Hematopoietic multipotent progenitor cell treated with erythropoietin and hydrocortisone succinate and interleukin-3 and kit ligand, for 4 days (in vitro differentiated cells): ENCODE measurements at regions not wholly inside any gene's neighbourhood (a gene's known extent, or its start where the extent isn't known, plus 50 kb on each side); places are given as distances from the start of the nearest gene placed in this dataset.
"Not testable (repeated sequence)": the region's sequence is repeated elsewhere in the genome, so short reads cannot be mapped to it uniquely, and the experiment has no call there.

Experiments
- DNase-seq: peaks from one replicate; pipeline ENCODE4 v3.0.0-alpha.2; 2015

DNA sequence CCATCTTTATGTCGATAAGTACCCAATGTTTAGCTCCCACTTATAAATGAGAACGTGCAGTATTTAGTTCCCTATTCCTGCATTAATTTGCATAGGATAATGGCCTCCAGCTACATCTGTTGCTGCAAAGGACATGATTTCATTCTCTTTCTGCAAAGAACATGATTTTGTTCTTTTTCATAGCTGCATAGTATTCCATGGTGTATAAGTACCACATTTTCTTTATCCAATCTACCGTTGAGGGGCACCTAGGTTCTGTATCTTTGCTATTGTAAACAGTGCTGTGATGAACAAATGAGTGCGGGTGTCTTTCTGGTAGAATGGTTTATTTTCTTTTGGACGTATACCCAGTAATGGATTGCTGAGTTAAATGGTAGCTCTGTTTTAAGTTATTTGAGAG is 63.0 kb downstream of the HLX start:
- no peak for DNase-seq

DNA sequence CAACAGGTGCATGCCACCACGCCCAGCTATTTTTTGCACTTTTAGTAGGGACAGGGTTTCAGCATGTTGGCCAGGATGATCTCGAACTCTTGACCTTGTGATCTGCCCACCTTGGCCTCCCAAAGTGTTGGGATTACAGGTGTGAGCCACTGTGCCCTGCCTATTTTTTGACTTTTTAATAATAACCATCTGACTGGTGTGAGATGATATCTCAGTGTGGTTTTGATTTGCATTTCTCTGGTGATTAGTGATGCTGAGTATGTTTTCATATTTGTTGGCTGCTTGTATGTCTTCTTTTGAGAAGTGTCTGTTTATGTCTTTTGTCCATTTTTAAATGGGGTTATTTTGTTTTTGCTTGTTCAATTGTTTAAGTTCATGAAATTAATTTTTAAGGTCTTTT is 63.7 kb downstream of the HLX start:
- DNase-seq = not testable (repeated sequence)

DNA sequence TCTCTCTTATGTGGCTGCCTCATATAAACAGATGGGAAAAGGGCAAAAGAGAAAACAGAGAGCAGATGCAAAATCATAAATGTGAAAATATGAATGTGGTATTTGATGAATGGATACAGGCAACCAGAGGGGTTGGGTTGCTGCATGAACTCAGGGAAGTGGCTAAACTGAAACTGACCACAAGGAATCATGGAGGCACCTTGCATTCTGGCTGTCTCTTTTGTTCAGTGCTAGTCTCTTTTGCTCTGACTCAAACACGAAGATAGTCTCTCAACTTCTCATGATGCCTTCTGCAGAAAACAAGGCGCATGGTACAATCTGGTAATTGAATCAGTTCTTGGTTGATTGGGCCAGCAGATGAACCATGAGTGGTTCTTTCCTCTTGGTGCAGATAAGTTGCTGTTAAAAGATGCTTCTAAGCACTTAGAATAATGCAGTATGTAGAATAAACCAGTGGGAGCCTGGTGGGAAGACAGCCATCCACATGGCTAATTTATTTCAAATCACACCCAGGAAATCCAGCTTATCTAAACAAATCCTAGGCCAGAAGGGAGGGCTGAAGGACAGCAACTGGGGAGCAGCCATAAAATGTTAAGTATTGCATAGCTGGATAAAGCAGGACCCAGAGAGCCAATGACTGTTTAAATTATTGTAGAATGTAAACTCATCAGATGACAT is 64.2 kb downstream of the HLX start:
- no peak for DNase-seq

DNA sequence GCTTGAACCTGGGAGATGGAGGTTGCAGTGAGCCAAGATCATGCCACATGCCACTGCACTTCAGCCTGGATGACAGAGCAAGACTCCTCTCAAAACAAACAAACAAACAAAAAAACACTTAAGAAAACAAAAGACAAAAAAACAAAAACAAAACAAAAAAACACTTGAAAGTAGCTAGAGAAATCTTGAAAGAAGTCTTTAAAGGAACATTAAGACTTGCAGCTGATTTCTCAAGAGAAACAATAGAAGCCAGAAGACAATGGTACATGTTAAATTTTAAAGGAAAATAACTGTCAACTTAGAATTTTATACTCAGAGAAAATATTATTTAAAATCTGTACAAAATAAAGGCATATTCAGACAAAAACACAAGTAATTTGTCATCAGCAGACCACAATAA is 71.3 kb downstream of the HLX start:
- DNase-seq = peak; percentile 49

DNA sequence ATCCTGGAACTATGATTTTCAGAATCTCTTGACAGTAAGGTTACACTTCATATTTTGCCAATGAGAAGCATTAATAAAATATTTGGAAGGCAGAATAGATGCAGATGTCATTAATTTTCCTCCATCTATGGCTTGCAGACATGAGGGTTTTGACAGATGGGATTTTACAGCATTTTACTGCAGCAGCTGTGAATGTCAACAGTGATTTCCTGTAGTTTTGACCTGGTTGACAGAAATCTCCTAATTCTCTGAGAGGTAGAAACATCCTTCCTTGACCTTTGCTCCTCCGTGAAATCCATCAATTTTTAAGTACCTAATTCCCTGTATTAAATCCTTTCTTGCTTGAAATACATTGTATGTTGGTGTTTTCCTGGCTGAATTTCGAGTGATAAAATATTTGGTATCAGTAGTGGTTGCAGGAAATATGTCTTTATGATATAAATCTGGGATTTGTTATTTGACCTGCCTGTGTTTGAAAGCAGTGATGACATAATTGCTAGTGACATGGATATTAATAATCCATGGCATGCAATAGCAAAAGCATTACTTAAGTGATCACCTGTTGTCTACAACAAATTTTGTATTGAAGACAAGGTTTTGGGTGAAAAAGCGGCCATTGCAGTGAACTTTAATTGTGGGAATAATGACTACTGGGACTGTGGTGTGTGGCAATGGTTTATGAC is 73.9 kb downstream of the HLX start:
- DNase-seq = no peak

DNA sequence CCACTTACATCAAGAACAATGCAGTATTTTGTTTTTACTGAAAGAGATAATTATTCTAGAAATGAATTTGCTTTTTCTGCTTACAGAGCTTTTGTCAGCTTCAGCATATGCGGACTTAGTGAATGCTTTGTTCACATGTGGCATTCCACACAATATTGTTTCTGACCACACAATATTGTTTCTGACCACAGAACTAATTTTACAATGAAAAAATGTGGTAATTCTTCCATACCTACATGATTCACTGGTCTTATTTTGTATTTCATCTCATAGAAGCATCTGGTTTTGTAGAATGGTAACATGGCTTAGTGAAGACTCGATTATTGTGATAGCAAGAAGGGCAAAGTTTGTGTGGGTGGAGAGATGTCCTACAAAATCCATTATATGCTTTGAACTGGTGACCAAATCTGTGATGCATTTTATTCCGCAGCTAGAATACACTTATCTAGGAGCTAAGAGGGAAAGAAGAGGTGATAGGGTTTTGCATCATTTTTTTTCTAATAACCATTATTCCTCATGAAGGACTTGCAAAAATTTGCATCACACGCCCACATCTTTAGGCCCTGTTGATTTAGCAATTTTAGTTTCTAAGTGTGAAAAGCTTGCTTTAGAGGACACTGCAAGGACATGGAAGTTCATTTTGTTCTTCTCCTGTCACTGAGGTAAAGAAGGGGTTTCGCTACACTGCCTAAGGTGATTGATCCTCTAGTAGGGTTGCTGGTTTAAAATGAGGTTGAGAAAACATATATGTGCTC is 75.3 kb downstream of the HLX start:
- no peak for DNase-seq

DNA sequence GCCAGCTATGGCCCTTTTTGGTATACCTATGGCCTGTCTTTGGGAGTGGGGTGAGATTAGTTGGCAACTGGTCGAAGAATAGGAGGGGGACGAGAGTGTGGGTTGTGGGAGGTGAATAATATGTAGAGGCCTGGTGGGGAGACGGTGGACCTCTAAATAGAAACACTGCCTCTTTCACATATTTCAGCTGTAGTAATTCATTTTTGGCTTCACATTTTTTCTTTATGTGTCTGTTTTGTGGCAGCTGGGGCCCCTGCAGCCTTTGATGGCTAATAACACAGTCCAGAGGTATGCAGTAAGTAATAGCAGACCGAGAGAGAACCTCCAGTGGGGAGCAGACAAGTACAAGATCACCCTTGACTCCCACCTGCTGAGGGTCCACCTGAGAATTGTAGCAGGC is 75.9 kb downstream of the HLX start:
- DNase-seq = no peak

DNA sequence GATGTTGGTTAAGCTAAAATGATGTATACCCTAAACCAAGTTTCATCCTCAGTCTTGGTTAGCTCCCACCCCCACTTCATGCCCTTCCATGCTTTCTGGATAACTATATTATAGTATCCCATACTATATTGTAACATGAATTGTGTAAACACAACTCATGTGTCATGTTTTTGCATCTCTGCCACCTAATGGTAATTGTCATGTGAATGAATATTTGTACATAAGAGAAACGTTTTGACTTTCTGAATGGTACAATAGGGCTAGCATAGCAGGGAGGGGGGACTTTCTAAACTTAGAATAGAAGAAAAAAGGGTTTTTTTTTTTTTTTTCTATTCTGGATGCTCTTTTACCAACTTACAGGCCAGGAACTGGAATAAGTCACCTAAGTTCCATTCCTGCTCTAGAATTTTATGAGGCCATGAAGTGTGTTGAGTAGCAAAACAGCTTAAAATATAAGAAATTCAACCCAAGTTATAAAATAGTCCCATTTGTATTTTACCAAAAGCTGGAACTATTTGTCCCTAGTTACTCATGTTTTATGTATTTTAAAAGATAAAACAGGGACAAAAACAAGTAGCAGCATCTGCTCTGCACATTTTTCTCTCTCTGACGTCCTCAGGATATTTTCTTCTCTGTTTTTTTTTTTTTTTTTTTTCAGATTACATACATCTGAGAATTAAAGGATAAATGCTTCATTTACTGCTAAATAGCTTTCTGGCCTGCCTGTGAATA is 77.4 kb downstream of the HLX start:
- no peak for DNase-seq

DNA sequence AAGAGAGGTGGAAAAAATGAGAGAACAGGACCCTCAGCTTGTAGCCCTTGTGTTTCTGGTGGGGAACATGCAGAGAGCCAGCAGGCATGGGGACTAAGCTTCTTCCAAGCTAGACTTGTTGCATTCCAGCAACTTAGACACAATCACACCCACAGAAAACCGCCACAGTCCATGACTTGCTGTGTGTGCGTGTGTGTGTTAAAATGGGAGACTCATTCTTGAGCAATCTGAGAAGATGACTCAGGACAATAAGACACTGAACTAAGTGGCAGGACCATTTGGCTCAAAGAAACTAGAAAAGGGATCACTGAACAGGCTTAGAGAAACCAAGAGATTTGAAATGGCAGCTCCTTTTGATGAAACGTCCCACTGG is 78.0 kb downstream of the HLX start:
- DNase-seq = peak; percentile 32

DNA sequence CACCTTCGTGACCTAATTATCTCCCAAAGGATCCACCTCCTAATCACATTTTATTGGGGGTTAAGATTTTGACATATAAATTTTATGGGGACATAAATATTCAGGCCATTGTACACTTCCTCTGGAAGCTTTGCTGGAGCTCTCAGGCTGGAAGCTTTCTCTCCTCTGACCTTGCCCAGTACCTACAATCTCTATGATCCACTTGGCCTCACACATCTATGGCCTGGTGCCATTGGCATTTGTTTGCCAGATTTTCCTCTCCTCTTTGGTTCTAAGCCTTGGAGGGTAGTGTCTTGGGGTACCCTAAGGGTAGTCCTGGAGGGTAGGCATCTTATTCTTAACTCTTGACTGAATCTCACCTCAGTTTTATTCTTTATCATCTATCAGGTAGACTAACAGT is 79.0 kb downstream of the HLX start:
- DNase-seq = no peak

DNA sequence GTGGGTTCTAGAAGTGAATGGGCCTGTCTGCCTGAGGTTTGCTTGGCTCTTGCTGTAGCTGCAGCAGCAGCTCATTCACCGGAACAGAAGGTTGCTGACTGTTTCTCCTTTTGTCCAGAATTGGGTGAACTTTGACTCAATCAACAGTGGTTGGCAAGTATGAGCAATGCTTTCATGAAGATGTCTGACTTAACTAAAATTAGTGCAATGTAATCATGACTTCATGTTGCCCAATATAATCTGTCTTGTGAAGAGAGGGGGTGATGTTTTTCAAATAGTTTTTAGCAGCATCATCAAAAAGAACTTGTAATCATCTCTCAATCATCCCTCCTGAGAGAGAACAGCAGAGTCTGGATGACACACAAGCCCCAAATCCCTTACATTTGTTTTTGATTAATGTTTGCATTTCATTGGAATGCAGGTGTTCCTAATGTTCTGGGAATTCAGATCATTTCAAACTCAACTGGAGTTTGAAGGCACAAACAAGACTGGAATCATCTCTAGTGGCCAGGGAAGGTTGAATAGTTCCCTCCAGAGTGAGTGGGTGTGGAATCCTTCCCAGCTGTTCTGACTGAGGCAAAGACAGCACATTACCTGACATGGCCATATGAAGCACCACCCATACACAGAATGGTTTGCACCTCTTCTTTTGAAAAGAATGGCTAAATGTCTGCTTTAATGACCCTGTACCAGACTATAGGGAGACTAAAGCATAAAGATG is 82.9 kb downstream of the HLX start:
- no peak for DNase-seq

DNA sequence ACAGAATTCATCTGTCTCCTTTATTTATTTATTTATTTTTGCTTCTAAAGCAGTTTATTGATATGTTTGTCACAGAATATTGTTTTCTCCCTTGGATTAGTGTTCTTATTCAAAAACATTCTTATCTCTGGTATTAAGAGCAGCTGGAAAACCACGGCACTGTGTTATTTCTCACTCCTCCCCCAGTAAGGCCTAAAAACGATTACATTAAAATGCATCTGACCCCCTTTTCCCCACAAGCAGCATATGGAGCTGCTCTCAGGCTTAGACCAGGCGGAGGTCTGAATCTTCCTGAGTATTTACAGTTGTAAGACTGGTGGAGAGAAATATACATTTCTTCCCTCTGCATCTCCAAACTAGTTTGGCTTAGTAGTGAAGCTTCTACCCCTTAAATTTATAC is 86.8 kb downstream of the HLX start:
- peak; percentile 40 for DNase-seq

DNA sequence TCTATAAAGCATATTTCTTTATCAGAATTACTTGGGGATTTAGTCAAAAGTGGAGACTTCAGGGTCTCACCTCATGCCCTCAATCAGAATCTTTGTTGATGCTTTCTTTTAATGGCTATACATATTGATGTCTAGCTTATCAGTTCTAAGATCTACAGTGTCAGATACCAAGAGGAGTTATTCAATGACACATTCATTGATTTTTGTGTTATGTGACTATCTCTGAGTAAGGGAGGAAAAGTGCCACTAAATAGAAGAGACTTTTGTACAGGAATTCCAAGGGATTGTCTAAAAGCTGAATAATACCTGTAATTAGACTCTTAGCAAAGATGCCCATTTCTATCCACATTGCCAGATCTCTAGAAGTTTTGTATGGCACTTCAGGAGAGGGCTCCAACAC is 87.2 kb downstream of the HLX start:
- no peak for DNase-seq

DNA sequence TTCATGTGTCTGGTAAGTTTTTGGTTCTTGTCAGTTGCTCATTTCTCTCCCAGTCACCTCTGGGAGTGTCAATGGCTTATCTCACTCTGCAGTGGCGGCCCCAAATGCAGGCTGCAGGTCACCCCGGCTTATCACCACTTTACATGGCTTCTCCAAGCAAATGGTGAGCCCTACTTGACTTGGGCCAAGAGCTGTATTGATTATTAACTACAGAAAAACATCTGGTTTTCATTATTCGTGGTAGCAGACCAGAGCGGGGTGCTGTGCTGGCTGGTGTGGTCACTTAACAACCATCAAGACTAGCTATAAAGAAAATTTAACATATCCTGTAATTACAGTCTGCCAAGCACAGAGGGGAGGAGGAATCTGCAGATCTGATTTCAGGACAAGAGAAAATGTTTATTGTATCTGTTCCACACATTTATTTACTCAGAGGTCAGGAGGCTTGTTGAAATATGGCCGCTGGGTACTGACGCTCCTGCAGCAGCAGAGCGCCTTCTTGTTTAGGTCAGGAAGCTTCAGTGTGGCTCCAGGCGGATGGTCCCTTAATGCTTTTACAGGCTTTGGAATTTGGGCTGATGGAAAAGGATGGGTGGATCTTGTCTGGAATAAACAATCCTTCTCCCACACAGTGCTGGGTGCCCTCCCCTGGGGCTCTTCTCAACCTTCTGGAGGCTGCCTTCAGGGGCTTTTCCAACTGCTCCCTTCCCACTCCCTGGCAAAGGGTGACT is 87.8 kb downstream of the HLX start:
- peak; percentile 91 for DNase-seq

DNA sequence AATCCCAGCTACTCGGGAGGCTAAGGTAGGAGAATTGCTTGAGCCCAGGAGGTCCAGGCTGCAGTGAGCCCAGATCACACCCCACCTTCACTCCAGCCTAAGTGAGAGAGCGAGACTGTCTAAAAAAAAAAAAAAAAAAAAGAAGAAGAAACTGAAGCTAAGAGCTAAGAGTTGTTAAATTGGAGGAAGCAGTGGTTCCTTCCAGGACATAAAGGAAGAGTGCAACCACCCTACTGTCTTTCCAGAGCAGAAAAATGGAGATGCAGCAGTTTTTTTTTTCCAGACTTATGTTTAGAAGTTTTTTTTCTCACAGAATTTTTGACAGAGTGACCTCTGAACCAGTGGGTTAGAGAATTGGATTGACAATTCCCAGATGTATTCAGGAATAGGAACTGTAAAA is 88.7 kb downstream of the HLX start:
- no peak for DNase-seq

DNA sequence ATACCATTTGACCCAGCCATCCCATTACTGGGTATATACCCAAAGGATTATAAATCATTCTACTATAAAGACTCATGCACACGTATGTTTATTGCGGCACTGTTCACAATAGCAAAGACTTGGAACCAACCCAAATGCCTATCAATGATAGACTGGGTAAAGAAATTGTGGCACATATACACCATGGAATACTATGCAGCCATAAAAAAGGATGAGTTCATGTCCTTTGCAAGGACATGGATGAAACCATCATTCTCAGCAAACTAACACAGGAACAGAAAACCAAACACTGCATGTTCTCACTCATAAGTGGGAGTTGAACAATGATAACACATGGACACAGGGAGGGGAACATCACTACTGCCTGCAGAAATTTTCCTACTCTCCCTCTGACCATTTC is 90.0 kb downstream of the HLX start:
- not testable (repeated sequence) for DNase-seq

DNA sequence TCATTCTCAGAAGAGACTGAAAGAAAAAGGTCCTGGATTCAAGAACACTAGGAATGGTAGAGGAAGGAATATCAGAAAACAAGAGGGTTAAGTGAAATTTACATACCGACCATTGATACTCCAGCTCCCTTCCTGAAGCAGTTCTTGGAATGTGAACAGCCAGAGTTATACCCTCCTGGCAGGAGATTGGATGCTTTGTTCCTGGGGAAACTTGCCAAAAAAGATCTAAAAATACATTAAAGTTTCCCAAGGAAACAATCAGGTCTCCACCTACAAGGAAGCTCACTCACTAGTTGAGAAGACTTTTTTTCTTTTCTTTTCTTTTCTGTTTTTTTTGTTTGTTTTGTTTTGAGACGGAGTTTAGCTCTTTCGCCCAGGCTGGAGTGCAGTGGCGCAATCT is 91.1 kb downstream of the HLX start:
- no peak for DNase-seq

DNA sequence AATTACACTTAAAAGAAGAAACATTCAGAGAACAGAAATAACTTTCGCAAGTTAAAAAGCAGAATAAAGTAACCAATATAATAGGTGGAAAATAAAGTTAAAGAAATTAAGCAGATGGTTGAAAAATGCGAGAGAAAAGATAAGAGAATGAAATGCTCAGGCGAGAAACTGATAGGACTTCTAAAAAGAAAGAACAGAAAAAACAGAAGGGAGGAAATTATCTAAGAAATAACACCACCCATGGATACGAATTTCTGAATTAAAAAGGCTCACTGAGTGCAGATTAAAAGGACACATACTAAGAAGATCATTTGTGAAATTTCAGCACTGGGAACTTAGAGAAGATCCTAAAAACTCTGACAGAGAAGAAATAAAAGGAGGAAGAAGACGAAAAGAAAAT is 92.0 kb downstream of the HLX start:
- peak; percentile 19 for DNase-seq

DNA sequence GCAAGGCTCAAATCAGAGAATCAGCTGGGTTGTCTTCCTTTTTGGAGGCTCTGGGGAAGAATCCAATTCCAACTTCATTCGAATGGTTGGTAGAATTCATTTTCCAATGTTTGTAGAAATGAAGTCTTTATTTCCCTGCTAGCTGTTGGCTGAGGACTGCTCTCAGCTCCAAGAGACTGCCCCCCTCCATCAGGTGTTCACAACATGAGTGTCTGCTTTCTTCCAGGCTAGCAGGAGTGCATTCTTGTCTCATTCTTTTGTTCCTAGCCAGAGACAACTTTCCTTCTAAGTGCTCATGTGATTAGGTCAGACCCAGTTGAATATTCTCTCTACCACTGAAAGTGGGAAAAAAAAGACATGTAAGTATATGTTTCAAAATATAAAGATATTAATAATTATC is 95.2 kb downstream of the HLX start:
- no peak for DNase-seq

DNA sequence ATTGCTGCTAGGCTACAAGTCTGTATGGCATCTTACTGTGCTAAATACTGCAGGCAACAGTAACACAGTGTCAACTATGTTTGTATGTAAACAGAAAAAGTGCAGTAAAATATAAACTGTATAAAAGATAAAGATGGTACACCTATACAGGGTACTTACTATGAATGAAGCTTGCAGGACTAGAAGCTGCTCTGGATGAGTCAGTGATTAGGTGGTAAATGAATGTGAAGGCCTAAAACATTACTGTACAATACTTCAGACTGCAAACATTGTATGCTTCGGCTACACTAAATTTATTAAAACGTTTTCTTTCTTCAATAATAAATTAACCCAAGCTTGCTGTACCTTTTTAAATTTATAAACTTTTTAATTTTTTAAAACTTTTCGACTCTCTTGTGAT is 97.1 kb downstream of the HLX start:
- DNase-seq = no peak

DNA sequence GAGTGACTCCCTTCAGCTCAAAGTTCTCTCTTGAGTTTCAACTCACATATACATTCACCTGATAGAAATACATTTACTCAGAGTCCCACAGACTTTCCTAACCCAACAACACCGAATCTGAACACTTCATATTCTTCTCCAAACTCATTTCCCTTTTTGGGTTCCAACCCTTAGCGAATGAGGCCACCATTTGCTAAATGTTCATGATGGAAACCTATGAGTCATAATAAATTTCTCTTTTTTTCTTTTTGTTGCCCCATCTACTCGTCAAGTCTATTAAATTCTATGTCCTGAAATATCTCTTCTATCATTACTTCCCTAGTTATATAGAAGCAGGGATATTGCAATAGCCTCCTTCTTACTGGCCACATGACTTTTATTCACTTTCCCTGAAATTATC is 100.1 kb downstream of the HLX start:
- no peak for DNase-seq

DNA sequence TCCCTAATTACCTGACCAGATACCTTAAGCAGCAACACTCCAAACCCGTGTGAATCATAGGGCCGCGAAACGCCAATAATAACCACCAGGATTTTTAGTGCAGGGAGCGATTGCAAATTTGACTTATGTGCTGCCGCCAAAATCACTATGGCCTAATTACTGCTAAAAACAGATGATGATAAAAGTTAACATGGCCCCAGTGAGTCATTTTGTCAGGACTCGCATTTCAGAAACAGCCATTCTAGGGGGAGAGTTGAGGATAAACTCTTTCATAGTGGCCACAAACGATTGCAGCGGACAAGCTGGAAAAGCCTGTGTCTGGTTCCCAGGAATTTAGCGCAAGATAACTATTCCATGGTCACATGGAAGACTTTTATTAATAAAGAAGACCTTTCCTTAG is 103.4 kb downstream of the HLX start:
- DNase-seq = no peak
